K562 (cell line): ENCODE measurements at regions not wholly inside any gene's neighbourhood (a gene's known extent, or its start where the extent isn't known, plus 50 kb on each side); places are given as distances from the start of the nearest gene placed in this dataset.

Experiments used
- ATAC-seq: fragments of 200-7000 bp; cut with Tn5 transposase; 3 replicates; pipeline ENCODE4 v1.9.1; 2020; ENCODE audit warnings: moderate library complexity
- BruUV-seq: library from RNA; stranded (reverse); fragments of 400-500 nt; replicated peaks from 2 replicates; lab custom pipeline; 2021; lab: Mats Ljungman, UMichigan
- CTCF ChIA-PET: fragments of 300-600 bp; formaldehyde crosslinking; extraction: SDS; loops from one replicate; lab custom pipeline; 2021; ENCODE audit warnings: low intra/inter-chr PET ratio; lab: Yijun Ruan, JAX
- POLR2A ChIA-PET: fragments of 300-600, 350-650 bp; sonication (Branson Sonifier 250); formaldehyde crosslinking; extraction: SDS; loops from one replicate; lab custom pipeline; 2021; ENCODE audit warnings: antibody characterized with exemption, inconsistent platforms; lab: Yijun Ruan, JAX
- DNase-seq, 4 experiments: peaks; one replicate each; pipeline versions ENCODE4 v3.0.0 to v3.0.0-alpha.2; 2011 to 2018; ENCODE audit warnings: low spot score in 3 of 4, mixed read lengths in 3 of 4; ENCODE audit errors: extremely low read depth in 1 of 4
- FAIRE-seq: peaks from 2 replicates; lab custom pipeline; 2011; peaks lifted over from hg19 to GRCh38; lab: Jason Lieb, UNC
- H2AFZ ChIP-seq: 2 replicates; pipeline ENCODE4 v1.6.0; 2011; ENCODE audit warnings: low read depth, low read length, control low read depth, inconsistent platforms
- H3K27ac ChIP-seq: fragments of 200-600 bp; 3 replicates; pipeline ENCODE4 v1.8.0; 2011; ENCODE audit warnings: low read depth, mild to moderate bottlenecking, control low read depth, inconsistent platforms, low read length, moderate library complexity, mixed read lengths; ENCODE audit errors: extremely low read depth
- H3K27me3 ChIP-seq, 2 experiments: fragments of 300-600 bp in 1 of 2; 2 replicates in 1 of 2; 3 replicates in 1 of 2; pipeline versions ENCODE4 v1.6.0 to v1.8.0; 2011; ENCODE audit warnings: inconsistent platforms in 2 of 2, low read length in 2 of 2, mild to moderate bottlenecking in 1 of 2, mixed read lengths in 1 of 2, moderate library complexity in 1 of 2; ENCODE audit not compliant: control insufficient read depth in 2 of 2, insufficient read depth in 2 of 2
- H3K36me3 ChIP-seq: fragments of 300-600 bp; 3 replicates; pipeline ENCODE4 v1.8.0; 2011; ENCODE audit warnings: mild to moderate bottlenecking, low read length, inconsistent platforms; ENCODE audit not compliant: control insufficient read depth, insufficient read depth
- H3K4me1 ChIP-seq, 2 experiments: fragments of 200-600 bp in 1 of 2; replicated peaks in 1 of 2; 2 replicates in 1 of 2; 3 replicates in 1 of 2; pipeline versions ENCODE4 v1.5.1 to v1.8.0; 2011; ENCODE audit warnings: inconsistent platforms in 2 of 2, low read length in 2 of 2, mild to moderate bottlenecking in 1 of 2, mixed read lengths in 1 of 2, moderate library complexity in 1 of 2; ENCODE audit not compliant: control insufficient read depth in 2 of 2, insufficient read depth in 2 of 2
- H3K4me2 ChIP-seq: 2 replicates; pipeline ENCODE4 v1.6.1; 2011; ENCODE audit warnings: low read length, control low read depth, inconsistent platforms, mixed read lengths; ENCODE audit not compliant: insufficient read depth
- H3K4me3 ChIP-seq: fragments of 200-600 bp; sonication (generic), shearing (Covaris generic); 2 replicates; pipeline ENCODE4 v1.5.1; 2016; ENCODE audit warnings: control low read depth, inconsistent platforms
- H3K79me2 ChIP-seq: fragments of 200-600 bp; 3 replicates; pipeline ENCODE4 v1.8.0; 2011; ENCODE audit warnings: low read length, inconsistent platforms; ENCODE audit not compliant: control insufficient read depth, insufficient read depth
- H3K9ac ChIP-seq, 2 experiments: 2 replicates each; pipeline versions ENCODE4 v1.6.0 to v1.6.1; 2011; ENCODE audit warnings: low read depth in 2 of 2, low read length in 2 of 2, control low read depth in 1 of 2, inconsistent platforms in 1 of 2, mild to moderate bottlenecking in 1 of 2, mixed read lengths in 1 of 2; ENCODE audit not compliant: insufficient read depth in 1 of 2
- H3K9me1 ChIP-seq: one replicate; pipeline ENCODE4 v1.6.0; 2011; ENCODE audit warnings: inconsistent platforms, mild to moderate bottlenecking, low read length, moderate library complexity; ENCODE audit not compliant: control insufficient read depth, insufficient read depth
- H3K9me3 ChIP-seq: replicated peaks from 2 replicates; pipeline ENCODE4 v1.5.1; 2011; ENCODE audit warnings: low read depth, low read length, inconsistent platforms; ENCODE audit not compliant: control insufficient read depth, insufficient read depth
- H4K20me1 ChIP-seq: replicated peaks from 2 replicates; pipeline ENCODE4 v1.6.1; 2011; ENCODE audit warnings: low read length, inconsistent platforms, mixed read lengths; ENCODE audit not compliant: control insufficient read depth, insufficient read depth
- CUX1 ChIP-seq: fragments of 200-800 bp; sonication (Bioruptor generic); IDR thresholded peaks from 2 replicates; pipeline ENCODE4 v1.6.1; 2016; ENCODE audit warnings: missing genetic modification characterization, missing compliant biosample characterization
- HEY1 ChIP-seq: fragments of 250-450 bp; sonication (Bioruptor Pico); IDR thresholded peaks from 2 replicates; pipeline ENCODE4 v1.5.0; 2020; ENCODE audit warnings: mild to moderate bottlenecking, moderate library complexity, borderline replicate concordance
- MITF ChIP-seq: IDR thresholded peaks from 2 replicates; pipeline ENCODE4 v1.6.1; 2014; ENCODE audit warnings: antibody characterized with exemption
- SLC30A9 ChIP-seq: fragments of 250-450 bp; sonication (Bioruptor Pico); IDR thresholded peaks from 2 replicates; pipeline ENCODE4 v1.8.0; 2022; ENCODE audit warnings: mild to moderate bottlenecking, moderate library complexity
- SRF ChIP-seq, 2 experiments: fragments of 250-450, 450-650 bp in 1 of 2; sonication (Bioruptor Pico) in 1 of 2; sonication (generic) in 1 of 2; formaldehyde crosslinking; IDR thresholded peaks; 2 replicates each; pipeline versions ENCODE4 v1.5.0 to v1.5.1; 2020 to 2022; ENCODE audit warnings: mild to moderate bottlenecking in 1 of 2, missing genetic modification reagents in 1 of 2
- TAF1 ChIP-seq: IDR thresholded peaks from 2 replicates; pipeline ENCODE4 v1.6.1; 2011; ENCODE audit warnings: mild to moderate bottlenecking, low read length, moderate library complexity; ENCODE audit not compliant: insufficient read depth, control insufficient read depth, severe bottlenecking; ENCODE audit errors: extremely low read depth
- in situ Hi-C: fragments of 300-500 bp; cut with MboI; formaldehyde crosslinking; loops from 4 replicates; pipeline ENCODE4 v1.15.0; 2018; ENCODE audit warnings: inconsistent platforms, mixed read lengths
- intact Hi-C: fragments of 100-400 bp; cut with micrococcal nuclease; formaldehyde crosslinking; loops from 2 replicates; pipeline ENCODE4 v1.14.2; 2022

DNA sequence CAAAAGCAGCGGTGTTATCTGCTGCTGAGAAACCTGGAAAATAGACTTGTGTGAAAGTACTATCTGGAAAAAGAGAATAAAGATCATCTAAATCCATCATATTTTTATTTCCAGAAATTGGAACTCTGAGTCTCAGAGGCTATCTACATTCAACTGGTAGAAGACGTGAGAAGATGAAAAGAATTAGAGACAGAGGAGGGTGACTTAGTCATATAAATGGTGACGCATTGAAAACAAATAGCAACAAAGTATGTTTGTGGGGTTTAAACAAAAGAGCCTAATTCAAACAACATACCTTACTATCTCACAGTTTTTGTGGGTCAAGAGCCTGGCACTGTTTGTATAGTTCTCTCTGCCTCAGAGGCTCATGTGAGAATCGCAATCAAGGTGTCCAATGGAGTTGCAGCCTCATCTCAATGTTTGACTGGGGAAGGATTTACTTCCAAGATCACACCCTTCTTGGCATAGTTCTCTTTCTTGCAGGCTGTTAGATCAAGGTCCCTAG lies 757.1 kb upstream of the SLC35B3 start (continued):
- TF ChIP-seq TAF1 (no peak), HEY1 (no peak), MITF (no peak), SRF (CRISPR knock-in tag; IDR thresholded peaks at IDR 0.05) (no peak)

DNA sequence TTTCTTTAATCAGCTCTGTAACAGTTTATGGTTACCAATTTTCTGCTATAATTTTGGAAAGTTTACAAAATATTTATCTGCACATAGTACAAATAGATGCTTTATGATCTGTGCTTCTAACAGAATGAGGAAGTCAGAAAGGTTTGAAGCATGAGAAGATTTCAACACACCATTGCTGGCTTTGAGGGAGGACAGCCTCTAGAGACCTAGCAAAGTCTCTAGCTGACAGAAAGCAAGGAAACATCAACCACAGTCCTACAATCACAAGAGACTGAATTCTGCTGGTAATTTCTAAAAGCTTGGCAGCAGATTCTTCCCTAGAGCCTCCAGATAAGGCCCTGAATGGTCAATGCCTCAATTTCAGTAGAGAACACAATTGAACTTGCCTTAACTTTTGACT lies 750.8 kb upstream of the SLC35B3 start:
- Histone ChIP-seq H3K9me1 (no peaks in the 10 kb centered on the region), H3K79me2 (no peaks in the 10 kb centered on the region), H3K9ac (no peak overlapping the region), H3K4me2 (no peak overlapping the region), H3K27me3 (no peaks in the 10 kb centered on the region), H3K9me3 (no peaks in the 10 kb centered on the region; the same call in 1 of the 2 replicates), H3K36me3 (no peaks in the 10 kb centered on the region), H2AFZ (no peak overlapping the region), H4K20me1 (no peaks in the 10 kb centered on the region), H3K4me1 (no peaks in the 10 kb centered on the region), H3K27ac (no peak overlapping the region), H3K4me3 (no peak overlapping the region)
- TF ChIP-seq SLC30A9 (CRISPR knock-in tag), result no peak
- no peak for TF ChIP-seq CUX1 (CRISPR knock-in tag)
- no peak for DNase-seq
- FAIRE-seq, result no peak
- POLR2A ChIA-PET, result no interaction called here
- in situ Hi-C loops, result no loop called here
- CTCF ChIA-PET, result no interaction called here
- no TSS peak for BruUV-seq
- no peak for ATAC-seq
- intact Hi-C loops, result no loop called here
